Spleen (tissue), 11 donors: ENCODE measurements at regions not wholly inside any gene's neighbourhood (a gene's known extent, or its start where the extent isn't known, plus 50 kb on each side); places are given as distances from the start of the nearest gene placed in this dataset.

Source experiments
- DNase-seq: peaks from one replicate; pipeline ENCODE4 v3.0.0-alpha.2; 2020
- H3K27ac ChIP-seq, 8 donors: fragments of 200-600 bp; sonication (generic) in 7 of 8; 1 replicate in 4 of 8; 2 replicates in 4 of 8; pipeline versions ENCODE4 v1.5.0 to v1.8.0; 2016 to 2021; ENCODE audit warnings: inconsistent platforms in 4 of 8, mild to moderate bottlenecking in 4 of 8, moderate library complexity in 1 of 8
- H3K27me3 ChIP-seq, 7 donors: fragments of 200-600 bp; sonication (generic) in 6 of 7; replicated peaks in 1 of 7; 1 replicate in 4 of 7; 2 replicates in 3 of 7; pipeline versions ENCODE4 v1.5.0 to v1.8.0; 2016 to 2021; ENCODE audit warnings: inconsistent platforms in 3 of 7, mild to moderate bottlenecking in 1 of 7
- H3K36me3 ChIP-seq, 6 donors: fragments of 200-600 bp; sonication (generic) in 5 of 6; 1 replicate in 4 of 6; 2 replicates in 2 of 6; pipeline versions ENCODE4 v1.5.0 to v1.8.0; 2016 to 2021; ENCODE audit warnings: inconsistent platforms in 2 of 6
- H3K4me1 ChIP-seq, 6 donors: fragments of 200-600 bp; sonication (generic) in 5 of 6; 1 replicate in 3 of 6; 2 replicates in 3 of 6; pipeline versions ENCODE4 v1.5.0 to v1.8.0; 2016 to 2021; ENCODE audit warnings: inconsistent platforms in 3 of 6
- H3K4me3 ChIP-seq, 8 donors: fragments of 200-600 bp; sonication (generic) in 7 of 8; 1 replicate in 4 of 8; 2 replicates in 4 of 8; pipeline versions ENCODE4 v1.5.0 to v1.8.0; 2016 to 2021; ENCODE audit warnings: inconsistent platforms in 4 of 8, mild to moderate bottlenecking in 4 of 8, moderate library complexity in 2 of 8
- H3K9me3 ChIP-seq, 8 donors: fragments of 200-600 bp; sonication (generic) in 7 of 8; 1 replicate in 4 of 8; 2 replicates in 4 of 8; pipeline versions ENCODE4 v1.5.0 to v1.8.0; 2016 to 2021; ENCODE audit warnings: inconsistent platforms in 4 of 8
- CTCF ChIP-seq, 11 experiments: fragments of 200-600 bp in 7 of 11; fragments of 450-650 bp in 4 of 11; sonication (generic) in 4 of 11; IDR thresholded peaks in 8 of 11; conservative IDR thresholded peaks in 3 of 11; 1 replicate in 7 of 11; 2 replicates in 4 of 11; pipeline versions ENCODE4 v1.4.0 to v1.8.0; 2016 to 2021; ENCODE audit warnings: antibody characterized with exemption in 11 of 11, inconsistent platforms in 4 of 11, mild to moderate bottlenecking in 1 of 11
- POLR2A ChIP-seq, 3 donors: fragments of 450-650 bp; IDR thresholded peaks; one replicate each; pipeline ENCODE4 v1.5.1; 2017; ENCODE audit warnings: antibody characterized with exemption in 3 of 3, mild to moderate bottlenecking in 1 of 3
- POLR2AphosphoS5 ChIP-seq, 3 donors: sonication (generic); formaldehyde crosslinking; IDR thresholded peaks; one replicate each; pipeline ENCODE4 v1.5.1; 2017; ENCODE audit warnings: antibody characterized with exemption in 3 of 3
- WGBS, 5 donors: extraction: QIAGEN DNeasy Blood & Tissue Kit in 3 of 5; methylation state at CpG; one replicate each; pipeline versions ENCODE4 v1.1.5 to v1.1.7; 2013 to 2018; 5-methylcytosine and 5-hydroxymethylcytosine counted together
- intact Hi-C: fragments of 100-400 bp; cut with DNase I; formaldehyde crosslinking; loops from one replicate; pipeline ENCODE4 v1.15.0; 2023; ENCODE audit warnings: low total_unique reads
- donor health status: healthy with polysubstance abuse.
- donor health status: DM: no; HTN: no; CAD: no; lungs with moderate emphysema.
- donor health status: DM: no; HTN: no; CAD: no.
- donor health status: Bipolar disorder and iron deficiency.
- donor health status: healthy.
- donor health status: DM: no; HTN: no; CAD: no.
- donor health status: DM: yes; HTN: yes; CAD: no.

DNA sequence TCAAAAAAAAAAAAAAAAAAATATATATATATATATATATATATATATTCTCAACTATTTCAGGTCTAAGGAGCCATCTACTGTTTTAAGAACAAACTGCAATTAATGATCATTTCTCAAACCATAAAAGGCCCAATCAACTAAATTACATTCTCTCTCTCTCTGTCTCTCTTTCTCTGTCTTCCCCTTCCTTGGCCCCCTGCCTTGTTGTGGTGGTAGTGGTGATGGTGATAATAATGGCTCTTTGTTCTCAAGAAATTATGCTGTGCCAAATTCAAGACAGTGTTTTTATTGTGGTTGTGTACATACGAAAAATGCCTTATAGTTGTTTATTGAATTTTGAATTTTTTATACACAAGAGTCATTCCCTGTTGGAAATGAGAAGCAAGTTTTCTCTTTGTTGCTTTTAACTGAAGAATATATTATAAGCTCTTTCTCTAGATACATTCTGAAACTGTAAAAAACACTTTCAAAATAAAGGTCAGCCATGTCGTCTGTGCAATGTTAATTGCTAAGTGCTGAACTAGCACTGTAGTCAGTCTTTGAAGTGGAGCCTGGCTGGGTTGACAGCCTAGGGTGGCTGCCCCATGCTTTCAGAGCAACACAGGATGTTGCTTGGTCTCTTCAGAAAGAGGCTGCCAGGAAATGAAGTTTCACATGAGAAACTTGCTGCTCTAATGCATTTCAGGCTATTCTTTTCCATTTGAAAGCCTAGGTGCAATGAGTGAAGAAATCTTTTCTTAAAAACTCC, 96.0 kb downstream of the HINT1 start:
- Histone ChIP-seq H3K9me3 (peaks cover 0 to 43% (median 25%) of the 10 kb centered on the region in 8 donors), H3K27me3 (no peaks in the 10 kb centered on the region), H3K27ac (peak overlapping the region in 7 of 8 donors; percentile 22 to 75 (median 47)), H3K4me1 (peaks cover 0 to 50% (median 21%) of the 10 kb centered on the region in 6 donors), H3K36me3 (peaks cover 0 to 4% (median 0%) of the 10 kb centered on the region in 6 donors), H3K4me3 (no peak overlapping the region)
- DNase-seq, result peak; percentile 80
- intact Hi-C loops, result no loop called here
- TF ChIP-seq POLR2A (IDR thresholded peaks at IDR 0.05) (no peak), POLR2AphosphoS5 (IDR thresholded peaks at IDR 0.05) (no peak), CTCF (IDR thresholded peaks at IDR 0.05 in 8 of 11, conservative IDR thresholded peaks at IDR 0.05 in 3 of 11) (no peak)
- 28 to 49% (median 38%) methylated on average over 2 of the region's 2 CpGs for WGBS, 5 donors

DNA sequence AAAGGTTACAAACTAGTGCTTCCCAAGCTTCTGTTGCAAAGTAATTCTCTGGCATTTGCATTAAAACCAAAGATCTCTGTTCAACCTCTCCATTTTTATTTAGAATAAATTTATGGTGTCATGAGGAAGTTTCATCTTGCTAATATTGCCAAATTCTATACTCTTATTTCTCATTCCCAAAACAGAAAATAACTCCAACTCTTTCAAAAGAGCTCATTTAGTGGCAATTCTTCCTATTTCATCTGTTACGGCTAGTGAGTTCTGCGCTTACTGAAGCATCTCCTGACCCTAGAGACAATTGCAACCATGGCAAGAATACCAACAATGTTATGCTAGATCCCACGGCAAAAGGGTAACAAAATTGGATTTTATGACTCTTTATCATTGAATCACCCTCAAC, 97.0 kb downstream of the HINT1 start:
- peaks cover 0 to 50% (median 21%) of the 10 kb centered on the region in 6 donors for H3K4me1 ChIP-seq
- H3K4me3 ChIP-seq, result no peak overlapping the region
- peaks cover 0 to 48% (median 25%) of the 10 kb centered on the region in 8 donors for H3K9me3 ChIP-seq
- H3K27me3 ChIP-seq, result no peaks in the 10 kb centered on the region
- WGBS, 5 donors, result 42 to 69% (median 56%) methylated on average over 3 of the region's 3 CpGs
- H3K36me3 ChIP-seq, result peaks cover 0 to 4% (median 0%) of the 10 kb centered on the region in 6 donors
- TF ChIP-seq POLR2A (IDR thresholded peaks at IDR 0.05), result no peak
- no peak for DNase-seq
- H3K27ac ChIP-seq, result peak overlapping the region in 3 of 8 donors; percentile 63 to 75 (median 64)
- intact Hi-C loops, result no loop called here

DNA sequence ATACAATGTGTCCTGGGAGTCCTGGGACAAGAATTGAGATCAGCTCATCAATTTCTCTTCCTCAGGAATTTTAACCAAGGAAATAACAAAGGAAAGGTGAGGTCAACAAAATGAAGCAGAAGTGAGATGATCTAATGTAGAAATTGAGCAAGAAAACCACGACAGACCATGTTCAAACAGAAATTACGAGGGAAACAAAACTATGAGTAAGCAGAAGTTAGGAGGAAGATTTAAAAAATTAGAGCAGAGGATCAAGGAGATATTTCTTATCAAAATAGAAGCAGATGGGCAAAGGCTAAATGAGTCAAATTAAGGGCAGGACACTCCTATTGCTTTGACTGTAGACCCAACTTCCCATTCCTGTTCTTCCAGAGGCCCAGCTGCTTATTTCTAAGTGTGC, 97.4 kb downstream of the HINT1 start:
- peaks cover 0 to 4% (median 0%) of the 10 kb centered on the region in 6 donors for H3K36me3 ChIP-seq
- no peaks in the 10 kb centered on the region for H3K27me3 ChIP-seq
- intact Hi-C loops, result no loop called here
- peaks cover 0 to 48% (median 25%) of the 10 kb centered on the region in 8 donors for H3K9me3 ChIP-seq
- no peak overlapping the region for H3K4me3 ChIP-seq
- TF ChIP-seq POLR2AphosphoS5 (IDR thresholded peaks at IDR 0.05) (no peak), POLR2A (IDR thresholded peaks at IDR 0.05) (no peak), CTCF (IDR thresholded peaks at IDR 0.05 in 8 of 11, conservative IDR thresholded peaks at IDR 0.05 in 3 of 11) (no peak)
- 19 to 44% (median 30%) methylated on average over 2 of the region's 2 CpGs for WGBS, 5 donors
- peak overlapping the region in 3 of 8 donors; percentile 63 to 75 (median 64) for H3K27ac ChIP-seq
- no peak for DNase-seq
- peaks cover 0 to 50% (median 21%) of the 10 kb centered on the region in 6 donors for H3K4me1 ChIP-seq

- Histone ChIP-seq H3K36me3 (peaks cover 0 to 4% (median 0%) of the 10 kb centered on the region in 6 donors), H3K27me3 (no peaks in the 10 kb centered on the region), H3K4me3 (no peak overlapping the region), H3K27ac (peak overlapping the region in 3 of 8 donors; percentile 2 to 61 (median 22)), H3K4me1 (peaks cover 0 to 44% (median 16%) of the 10 kb centered on the region in 6 donors), H3K9me3 (peaks cover 0 to 48% (median 25%) of the 10 kb centered on the region in 8 donors)
- intact Hi-C loops, result no loop called here
- no peak for DNase-seq
- TF ChIP-seq POLR2A (IDR thresholded peaks at IDR 0.05) (no peak), CTCF (IDR thresholded peaks at IDR 0.05 in 8 of 11, conservative IDR thresholded peaks at IDR 0.05 in 3 of 11) (no peak), POLR2AphosphoS5 (IDR thresholded peaks at IDR 0.05) (no peak)
These were observed 100.2 kb downstream of the HINT1 start for GRCh38 chr5:131064669-131065371.
